ENCODE measurements at regions not wholly inside any gene's neighbourhood (a gene's known extent, or its start where the extent isn't known, plus 50 kb on each side); places are given as distances from the start of the nearest gene placed in this dataset.
"Not testable (repeated sequence)": the region's sequence is repeated elsewhere in the genome, so short reads cannot be mapped to it uniquely, and the experiment has no call there.

DNA sequence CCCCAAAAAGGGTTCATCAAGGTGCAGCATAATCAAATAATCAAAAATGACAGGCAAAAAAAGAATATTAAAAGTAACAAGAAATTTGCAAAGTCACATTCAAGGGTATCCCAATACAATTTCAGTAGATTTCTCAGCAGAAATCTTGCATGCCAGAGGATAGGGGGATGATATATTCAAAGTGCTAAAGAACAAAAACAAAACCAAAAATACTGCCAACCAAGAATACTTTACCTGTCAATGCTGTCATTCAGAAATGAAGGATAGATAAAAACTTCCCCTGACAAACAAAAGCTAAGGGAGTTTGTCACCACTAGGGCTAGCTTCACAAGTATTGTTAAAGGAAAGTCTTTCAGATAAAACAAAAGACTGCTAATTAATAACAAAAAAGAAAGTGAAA is 68.7 kb upstream of the EDIL3 start:
- no peak for FAIRE-seq

DNA sequence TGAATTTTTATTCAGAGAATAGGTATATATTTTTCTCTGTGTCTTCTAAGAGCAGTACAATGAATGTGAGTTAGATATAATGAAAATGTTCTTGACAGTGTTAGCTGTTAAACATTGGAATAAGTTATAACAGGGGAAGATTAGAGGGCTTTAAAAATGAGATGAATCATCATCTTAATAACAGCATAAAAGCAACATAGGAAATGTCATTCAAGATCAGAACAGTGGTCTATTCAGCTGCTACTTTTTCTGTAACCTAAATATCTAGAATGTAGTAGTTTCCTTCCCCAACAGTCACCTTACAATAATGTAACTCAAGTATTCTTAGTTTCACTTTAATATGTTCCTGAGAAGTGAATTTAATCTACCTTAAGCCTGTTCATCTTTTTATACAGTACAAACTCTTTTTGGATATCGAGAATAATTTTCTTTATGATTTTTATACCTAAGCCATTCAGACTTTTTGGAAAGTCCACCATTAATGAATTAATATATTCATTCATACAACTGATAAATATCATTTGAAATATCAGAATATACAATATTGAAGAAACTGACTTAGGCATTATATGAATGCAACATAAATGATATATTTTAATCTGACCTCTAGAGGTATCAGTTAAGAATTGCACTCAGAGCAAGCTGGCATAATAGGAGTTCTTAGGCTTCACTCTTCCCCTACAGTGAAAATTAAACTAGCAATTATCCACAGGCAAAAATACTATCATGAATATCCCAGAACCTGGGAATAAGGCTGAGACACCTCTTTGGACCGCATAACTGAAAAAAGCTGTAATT is 66.1 kb upstream of the EDIL3 start:
- FAIRE-seq = no peak

DNA sequence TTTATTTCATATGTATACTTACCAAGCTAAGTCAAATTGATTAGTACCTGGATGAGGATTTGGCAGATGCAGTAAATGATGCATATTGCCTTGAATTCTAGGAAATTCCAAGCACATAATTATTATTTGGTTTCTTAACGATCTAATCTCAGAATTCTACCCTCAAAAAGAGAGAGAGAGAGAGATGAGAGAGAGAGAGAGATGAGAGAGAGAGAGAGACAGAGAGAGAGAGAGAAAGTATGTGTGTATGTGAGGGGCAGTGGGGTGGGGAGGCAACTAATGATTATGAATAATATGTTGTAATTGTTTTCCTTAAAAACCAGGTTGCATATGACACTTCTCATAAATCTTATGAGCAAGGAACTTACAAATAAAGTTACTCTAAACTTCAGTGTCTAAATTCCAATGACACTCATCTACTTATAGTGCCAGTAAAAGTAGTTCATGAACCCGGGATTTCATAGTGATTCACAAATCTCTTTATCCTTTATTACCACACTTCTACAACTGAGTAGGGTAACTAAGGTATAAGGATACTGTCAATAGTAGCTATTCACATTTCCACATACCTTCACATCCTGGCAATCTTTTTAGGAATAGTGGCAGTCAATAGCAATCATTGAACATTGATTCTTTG is 60.5 kb upstream of the EDIL3 start:
- no peak for FAIRE-seq

DNA sequence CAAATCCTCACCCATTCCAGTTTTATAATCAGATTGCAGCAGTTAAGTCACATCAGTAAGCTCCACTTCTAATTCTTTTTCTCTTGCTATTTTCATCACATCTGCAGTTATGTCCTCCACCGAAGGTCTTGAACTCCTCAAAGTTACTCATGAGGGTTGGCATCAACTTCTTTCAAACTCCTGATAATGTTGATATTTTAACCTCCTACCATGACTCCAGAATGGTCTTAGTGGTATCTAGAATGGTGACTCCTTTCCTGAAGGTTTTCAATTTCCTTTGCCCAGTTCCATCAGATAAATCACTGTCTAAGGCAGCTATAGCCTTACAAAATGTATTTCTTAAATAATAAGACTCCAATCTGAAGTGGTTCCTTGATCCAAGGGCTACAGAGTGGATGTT is 53.8 kb upstream of the EDIL3 start:
- FAIRE-seq = no peak

DNA sequence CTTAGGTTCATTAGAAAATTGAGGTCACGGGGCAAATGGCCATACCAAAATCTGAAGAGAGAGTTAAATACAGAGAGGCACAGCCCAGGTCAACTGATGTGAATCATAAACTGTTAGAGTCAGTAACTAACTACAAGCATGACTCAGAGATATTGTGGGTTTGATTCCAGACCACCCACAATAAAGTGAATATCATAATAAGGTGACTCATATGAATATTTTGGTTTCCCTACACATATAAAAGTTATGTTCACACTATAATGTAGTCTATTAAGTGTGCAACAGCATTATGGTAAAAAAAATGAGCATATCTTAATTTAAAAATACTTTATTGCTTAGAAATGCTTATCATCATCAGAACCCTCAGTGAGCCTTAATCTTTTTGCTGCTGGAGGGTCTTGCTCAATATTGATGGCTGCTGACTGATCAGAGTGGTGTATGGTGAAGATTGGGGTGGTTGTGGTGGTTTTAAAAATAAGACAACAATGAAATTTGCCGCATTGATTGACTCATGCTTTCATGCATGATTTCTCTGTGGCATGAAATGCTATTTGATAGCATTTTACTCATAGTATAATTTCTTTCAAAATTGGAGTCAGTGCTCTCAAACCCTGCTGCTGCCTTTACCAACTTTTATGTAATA is 53.1 kb upstream of the EDIL3 start:
- FAIRE-seq = no peak

DNA sequence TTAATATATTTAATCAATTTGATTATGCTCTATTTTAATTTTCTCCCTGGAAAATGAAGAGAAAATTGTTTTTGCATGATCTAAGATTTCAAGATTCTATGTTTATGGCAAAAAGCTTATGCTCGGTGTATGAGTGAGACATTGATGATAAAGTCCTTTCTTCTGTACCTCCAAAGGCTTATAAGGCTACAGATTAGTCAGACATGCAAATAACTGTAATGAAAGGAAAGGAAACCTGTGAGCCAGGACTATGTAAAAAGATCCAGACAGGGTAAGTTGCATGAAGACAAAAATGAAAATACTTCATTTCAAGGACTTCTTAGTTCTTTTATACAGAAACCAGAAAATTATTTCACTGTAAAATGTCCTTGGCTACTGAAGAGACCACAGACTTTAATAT is 52.2 kb upstream of the EDIL3 start:
- FAIRE-seq = no peak

DNA sequence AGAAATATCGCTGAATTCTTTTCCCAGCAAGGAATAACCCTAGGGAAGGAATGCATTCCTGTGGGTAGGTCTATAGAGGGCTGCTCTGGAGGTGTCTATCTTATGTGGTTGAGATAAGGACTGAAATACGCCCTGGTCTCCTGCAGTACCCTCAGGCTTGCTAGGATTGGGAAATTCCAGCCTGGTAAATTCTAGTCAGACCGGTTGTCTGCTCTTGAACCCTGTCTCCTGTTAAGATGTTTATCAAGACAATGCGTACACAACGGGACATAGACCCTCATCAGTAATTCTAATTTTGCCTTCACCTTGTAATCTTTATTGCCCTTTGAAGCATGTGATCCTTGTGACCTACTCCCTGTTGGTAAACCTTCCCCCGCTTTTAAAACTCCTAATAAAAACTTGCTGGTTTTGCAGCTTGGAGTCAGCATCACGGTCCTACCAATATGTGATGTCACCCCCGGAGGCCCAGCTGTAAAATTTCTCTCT is 51.2 kb upstream of the EDIL3 start:
- not testable (repeated sequence) for FAIRE-seq
